ENCODE measurements at regions not wholly inside any gene's neighbourhood (a gene's known extent, or its start where the extent isn't known, plus 50 kb on each side); places are given as distances from the start of the nearest gene placed in this dataset.

GRCh38 chr6:73884540-73884939 is 188.5 kb downstream of the CD109 start:
- no peaks in the 10 kb centered on the region for H3K9me3 ChIP-seq
- no peak for TF ChIP-seq CTCF (IDR thresholded peaks at IDR 0.05)
- no peaks in the 10 kb centered on the region for H3K36me3 ChIP-seq
- no peak overlapping the region for H3K4me3 ChIP-seq
- H3K4me1 ChIP-seq = no peaks in the 10 kb centered on the region
- H3K27me3 ChIP-seq = no peaks in the 10 kb centered on the region
- intact Hi-C loops (cut with DNase I; ENCODE audit: low total_unique reads) = no loop called here
- no peak for DNase-seq
- H3K27ac ChIP-seq = no peak overlapping the region

- no peak for DNase-seq
- Histone ChIP-seq H3K27me3 (no peaks in the 10 kb centered on the region), H3K36me3 (no peaks in the 10 kb centered on the region), H3K4me3 (no peak overlapping the region), H3K4me1 (no peaks in the 10 kb centered on the region), H3K9me3 (no peaks in the 10 kb centered on the region), H3K27ac (no peak overlapping the region)
- intact Hi-C loops (cut with DNase I; ENCODE audit: low total_unique reads) = no loop called here
- no peak for TF ChIP-seq CTCF (IDR thresholded peaks at IDR 0.05)
Measured at GRCh38 chr6:73879501-73880293, 183.7 kb downstream of the CD109 start.

- Histone ChIP-seq H3K27ac (no peak overlapping the region), H3K4me1 (no peaks in the 10 kb centered on the region), H3K9me3 (no peaks in the 10 kb centered on the region), H3K4me3 (no peak overlapping the region), H3K36me3 (no peaks in the 10 kb centered on the region), H3K27me3 (no peaks in the 10 kb centered on the region)
- DNase-seq = no peak
- TF ChIP-seq CTCF (IDR thresholded peaks at IDR 0.05) = no peak
- intact Hi-C loops (cut with DNase I; ENCODE audit: low total_unique reads) = no loop called here
Measured at GRCh38 chr6:73878403-73878802, 182.4 kb downstream of the CD109 start.
